ENCODE measurements at regions not wholly inside any gene's neighbourhood (a gene's known extent, or its start where the extent isn't known, plus 50 kb on each side); places are given as distances from the start of the nearest gene placed in this dataset.

DNA sequence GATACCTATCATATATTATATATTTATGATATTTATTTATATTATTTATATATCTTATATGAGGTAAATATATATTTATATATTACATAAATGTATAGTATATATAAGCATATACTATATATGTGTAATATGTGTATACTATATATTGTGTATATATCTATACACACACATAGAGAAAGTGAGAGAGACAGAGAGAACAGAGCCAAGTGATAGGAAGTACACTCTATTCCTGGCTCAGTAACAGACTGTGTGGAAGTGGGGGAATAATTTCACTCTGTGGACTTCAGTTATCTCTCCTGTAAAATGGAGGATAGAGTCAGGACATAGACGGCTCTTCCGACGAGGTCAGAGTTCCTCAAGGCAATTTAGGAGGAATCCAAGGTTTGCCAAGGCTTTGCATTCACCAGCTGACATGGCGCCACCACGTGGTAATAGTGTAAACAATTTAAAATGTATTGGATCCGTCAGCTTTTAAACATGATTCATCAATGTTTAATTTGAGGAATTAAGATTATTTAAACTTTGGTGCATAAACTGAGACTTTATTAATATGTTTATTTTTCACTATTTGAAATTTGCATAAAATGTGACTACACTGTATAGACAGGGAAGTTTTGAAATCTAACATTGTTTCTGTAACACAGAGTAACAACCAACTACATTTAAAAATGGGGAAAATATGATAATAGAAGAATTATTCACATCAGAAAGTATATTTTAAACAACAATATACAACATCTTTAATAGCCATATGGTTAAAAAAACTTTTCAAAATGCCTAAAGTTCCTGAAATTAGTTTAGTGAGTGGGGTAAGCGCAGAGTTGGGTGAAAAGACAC is 75.4 kb upstream of the TMEM244 start:
- TF ChIP-seq, protein P1, sequence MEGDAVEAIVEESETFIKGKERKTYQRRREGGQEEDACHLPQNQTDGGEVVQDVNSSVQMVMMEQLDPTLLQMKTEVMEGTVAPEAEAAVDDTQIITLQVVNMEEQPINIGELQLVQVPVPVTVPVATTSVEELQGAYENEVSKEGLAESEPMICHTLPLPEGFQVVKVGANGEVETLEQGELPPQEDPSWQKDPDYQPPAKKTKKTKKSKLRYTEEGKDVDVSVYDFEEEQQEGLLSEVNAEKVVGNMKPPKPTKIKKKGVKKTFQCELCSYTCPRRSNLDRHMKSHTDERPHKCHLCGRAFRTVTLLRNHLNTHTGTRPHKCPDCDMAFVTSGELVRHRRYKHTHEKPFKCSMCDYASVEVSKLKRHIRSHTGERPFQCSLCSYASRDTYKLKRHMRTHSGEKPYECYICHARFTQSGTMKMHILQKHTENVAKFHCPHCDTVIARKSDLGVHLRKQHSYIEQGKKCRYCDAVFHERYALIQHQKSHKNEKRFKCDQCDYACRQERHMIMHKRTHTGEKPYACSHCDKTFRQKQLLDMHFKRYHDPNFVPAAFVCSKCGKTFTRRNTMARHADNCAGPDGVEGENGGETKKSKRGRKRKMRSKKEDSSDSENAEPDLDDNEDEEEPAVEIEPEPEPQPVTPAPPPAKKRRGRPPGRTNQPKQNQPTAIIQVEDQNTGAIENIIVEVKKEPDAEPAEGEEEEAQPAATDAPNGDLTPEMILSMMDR (conservative IDR thresholded peaks at IDR 0.05; ENCODE audit: low read depth in 2 of 2) = peak; percentile 82 to 84
- TF ChIP-seq EZH2 (IDR thresholded peaks at IDR 0.05; ENCODE audit: low read depth, unreplicated experiment) (no peak), POLR2AphosphoS5 (IDR thresholded peaks at IDR 0.05; ENCODE audit: low read depth) (no peak), STAT1 (IDR thresholded peaks at IDR 0.05; ENCODE audit: unreplicated experiment) (no peak), EZH2phosphoT487 (IDR thresholded peaks at IDR 0.05; ENCODE audit: unreplicated experiment) (no peak), REST (IDR thresholded peaks at IDR 0.05; ENCODE audit: unreplicated experiment) (no peak), ZNF462 (CRISPR knock-in tag; IDR thresholded peaks at IDR 0.05) (no peak), ZNF114 (CRISPR knock-in tag; IDR thresholded peaks at IDR 0.05) (no peak), CREB1 (CRISPR knock-in tag; IDR thresholded peaks at IDR 0.05; ENCODE audit: low read depth) (no peak)
